HG03159 (cell line): ENCODE measurements at regions not wholly inside any gene's neighbourhood (a gene's known extent, or its start where the extent isn't known, plus 50 kb on each side); places are given as distances from the start of the nearest gene placed in this dataset.

Source experiments
- ATAC-seq: cut with Tn5 transposase; IDR thresholded peaks from one replicate; pipeline ENCODE4 v1.9.1; 2021; ENCODE audit warnings: mild to moderate bottlenecking, moderate library complexity; ENCODE audit not compliant: unreplicated experiment

GRCh38 chr17:71296005-71296404 is 824.8 kb upstream of the SOX9 start:
- ATAC-seq = no peak

GRCh38 chr17:71301063-71301462 is 819.8 kb upstream of the SOX9 start:
- no peak for ATAC-seq

GRCh38 chr17:71302721-71303549 is 817.9 kb upstream of the SOX9 start:
- ATAC-seq = no peak

GRCh38 chr17:71304498-71305158 is 816.2 kb upstream of the SOX9 start:
- ATAC-seq = no peak

GRCh38 chr17:71313866-71314265 is 807.0 kb upstream of the SOX9 start:
- no peak for ATAC-seq

- no peak for ATAC-seq
These were observed 805.3 kb upstream of the SOX9 start for GRCh38 chr17:71315568-71315967.

GRCh38 chr17:71316176-71316897 is 804.5 kb upstream of the SOX9 start:
- no peak for ATAC-seq

GRCh38 chr17:71320009-71320796 is 800.6 kb upstream of the SOX9 start:
- no peak for ATAC-seq

GRCh38 chr17:71325117-71325516 is 795.7 kb upstream of the SOX9 start:
- ATAC-seq = no peak

GRCh38 chr17:71325886-71326285 is 794.9 kb upstream of the SOX9 start:
- no peak for ATAC-seq

- ATAC-seq = no peak
These were observed 793.3 kb upstream of the SOX9 start for GRCh38 chr17:71327376-71328059.

GRCh38 chr17:71329310-71330098 is 791.3 kb upstream of the SOX9 start:
- ATAC-seq = no peak

- no peak for ATAC-seq
These were observed 790.8 kb upstream of the SOX9 start for GRCh38 chr17:71330099-71330375.

- no peak for ATAC-seq
These were observed 789.0 kb upstream of the SOX9 start for GRCh38 chr17:71331754-71332325.

- no peak for ATAC-seq
These were observed 786.6 kb upstream of the SOX9 start for GRCh38 chr17:71334048-71334751.

GRCh38 chr17:71335212-71335611 is 785.6 kb upstream of the SOX9 start:
- no peak for ATAC-seq

- ATAC-seq = no peak
These were observed 782.9 kb upstream of the SOX9 start for GRCh38 chr17:71337938-71338337.

GRCh38 chr17:71338396-71338795 is 782.4 kb upstream of the SOX9 start:
- no peak for ATAC-seq

- no peak for ATAC-seq
These were observed 781.6 kb upstream of the SOX9 start for GRCh38 chr17:71339206-71339605.
